ENCODE measurements at regions not wholly inside any gene's neighbourhood (a gene's known extent, or its start where the extent isn't known, plus 50 kb on each side); places are given as distances from the start of the nearest gene placed in this dataset.

DNA sequence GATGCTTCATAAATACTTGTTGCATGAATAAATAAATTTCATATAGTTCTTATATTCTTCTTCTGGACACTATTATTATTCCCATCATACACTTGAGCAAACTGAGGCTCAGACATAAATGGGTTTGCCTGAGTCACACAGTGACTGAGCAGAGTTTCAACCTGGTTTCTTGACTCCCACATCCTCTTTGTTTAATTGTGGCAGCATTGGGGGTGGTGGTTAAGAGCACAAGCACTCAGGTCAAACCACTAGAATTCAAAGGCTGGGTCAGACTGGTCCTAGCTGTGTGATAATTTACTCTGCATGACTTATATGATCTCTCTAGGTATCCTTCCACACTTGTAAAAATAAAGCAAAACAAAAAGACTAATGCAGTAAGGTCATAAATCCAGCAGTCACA, 274.9 kb upstream of the SRRM4 start:
- no peak for DNase-seq

DNA sequence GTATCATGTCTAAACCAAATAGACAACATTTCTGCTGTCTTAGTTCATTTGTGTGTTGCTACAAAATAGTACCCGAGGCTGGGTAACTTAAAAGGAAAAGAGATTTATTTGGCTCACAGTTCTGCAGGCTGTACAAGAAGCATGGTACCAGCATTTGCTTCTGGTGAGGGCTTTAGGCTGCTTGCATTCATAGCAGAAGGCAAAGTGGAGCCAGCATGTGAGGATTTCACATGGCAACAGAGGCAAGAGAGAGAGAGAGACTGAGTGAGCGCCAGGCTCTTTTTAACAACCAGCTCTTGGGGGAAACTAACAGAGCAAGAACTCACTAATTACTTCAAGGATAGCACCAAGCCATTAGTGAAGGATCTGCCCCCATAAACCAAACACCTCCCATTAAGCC, 271.4 kb upstream of the SRRM4 start:
- DNase-seq = no peak

DNA sequence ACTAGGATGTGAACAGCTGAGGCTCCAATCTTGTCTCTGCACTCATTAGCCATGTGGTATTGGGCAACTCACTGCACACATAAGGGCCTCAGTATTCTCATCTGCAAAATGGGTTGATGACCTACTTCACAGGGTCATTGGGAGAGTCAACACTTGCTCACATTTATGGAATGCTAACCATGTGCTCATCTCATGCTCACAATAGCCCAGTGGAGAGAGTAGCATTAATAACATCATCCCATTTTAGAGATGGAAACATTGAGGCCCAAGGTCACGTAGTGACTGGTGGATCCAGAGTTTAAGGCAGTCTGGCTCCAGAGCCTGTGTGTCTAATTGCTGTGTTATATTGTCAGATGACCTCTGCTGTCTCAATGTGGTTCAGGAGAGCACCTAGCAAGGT, 270.2 kb upstream of the SRRM4 start:
- no peak for DNase-seq

DNA sequence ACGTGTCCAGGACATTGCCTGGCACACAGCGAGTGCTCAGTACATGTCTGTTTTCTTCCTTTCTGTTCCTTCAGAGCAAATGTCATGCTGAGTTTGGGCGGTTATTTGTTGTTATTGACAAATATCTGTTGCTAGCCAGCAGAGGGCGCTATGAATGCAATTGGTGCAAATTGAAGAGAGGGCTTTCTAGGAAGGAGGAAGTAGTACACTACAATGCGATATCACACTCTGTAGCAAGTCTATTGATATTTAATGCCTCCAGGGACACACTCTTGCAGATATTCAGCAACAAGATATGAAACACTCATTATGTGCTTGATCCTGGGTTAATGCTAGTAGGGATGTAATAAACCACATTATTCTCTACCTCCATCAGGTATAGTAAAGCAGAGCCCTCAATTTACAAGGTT, 267.3 kb upstream of the SRRM4 start:
- DNase-seq = peak; percentile 83

DNA sequence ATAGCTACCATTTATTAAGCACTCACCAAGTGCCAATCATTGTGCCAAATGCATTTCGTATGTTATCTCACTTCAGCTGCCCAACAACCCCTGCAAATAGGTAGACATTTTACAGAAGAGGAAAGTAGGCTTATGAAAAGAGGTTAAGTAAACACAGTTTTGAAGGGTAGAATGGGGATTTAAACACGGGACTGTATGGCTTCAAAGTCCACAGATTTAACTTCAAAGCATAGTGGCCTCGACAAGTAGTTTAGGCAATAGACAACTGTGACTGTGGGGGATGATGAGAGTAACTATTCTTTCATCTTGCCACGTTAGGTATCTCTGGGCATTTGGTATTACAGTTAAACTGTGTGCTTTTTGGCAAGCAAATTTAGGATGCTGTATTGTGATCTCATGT, 266.8 kb upstream of the SRRM4 start:
- DNase-seq = no peak

DNA sequence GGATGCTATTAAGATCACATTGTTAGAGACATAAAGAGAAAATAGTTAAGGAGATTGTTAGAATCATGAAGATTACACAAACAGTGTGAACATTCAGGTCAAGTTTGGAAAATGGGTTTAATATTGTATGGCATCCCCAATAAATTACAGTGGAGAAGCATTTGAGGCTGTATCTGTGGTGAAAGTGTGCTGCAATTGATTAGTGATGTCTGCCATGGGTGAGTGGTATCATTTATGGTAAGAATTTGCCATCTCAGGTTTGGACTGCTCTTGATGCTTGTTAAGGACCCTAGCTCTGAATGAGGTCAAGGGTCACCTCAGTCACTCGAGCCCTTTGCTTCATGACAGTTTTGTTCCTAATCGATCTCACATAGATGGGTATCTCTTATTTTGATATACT, 265.7 kb upstream of the SRRM4 start:
- DNase-seq = no peak

DNA sequence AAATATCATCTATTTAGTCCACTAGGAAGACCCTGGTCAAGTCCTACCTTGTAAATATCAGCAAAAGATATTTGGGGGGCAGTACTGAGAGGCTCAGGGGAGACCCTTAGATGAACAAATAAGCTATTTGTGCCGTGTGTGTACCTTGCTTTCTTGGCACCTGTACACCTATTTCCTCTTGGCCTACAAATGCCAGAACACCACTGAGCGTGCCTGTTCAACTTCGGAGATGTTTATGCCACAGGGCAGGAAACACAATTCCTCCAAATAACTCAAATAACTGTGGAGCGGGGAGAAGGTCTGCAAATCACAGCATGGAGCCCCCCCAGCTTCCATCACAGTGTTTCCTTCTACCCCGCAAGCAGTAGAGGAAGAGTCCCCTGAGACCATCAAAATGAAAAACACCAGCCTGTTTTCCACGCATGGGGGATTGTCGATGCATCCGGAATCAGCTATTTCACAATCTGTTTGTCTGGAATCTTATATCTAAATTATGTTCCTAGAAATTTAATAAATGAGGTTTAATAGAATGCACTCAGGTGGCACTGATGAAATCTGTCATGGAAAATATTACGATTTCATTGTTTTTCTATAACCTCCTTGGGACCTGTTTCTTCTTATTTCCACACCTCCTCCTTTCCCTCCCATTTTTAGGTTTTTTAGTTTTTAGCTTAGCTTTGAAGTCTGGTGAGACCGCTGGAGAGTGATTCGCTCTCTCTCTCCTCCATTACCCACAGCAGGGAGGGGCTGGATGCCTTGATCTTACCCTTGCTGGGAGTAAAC, 254.0 kb upstream of the SRRM4 start:
- no peak for DNase-seq

DNA sequence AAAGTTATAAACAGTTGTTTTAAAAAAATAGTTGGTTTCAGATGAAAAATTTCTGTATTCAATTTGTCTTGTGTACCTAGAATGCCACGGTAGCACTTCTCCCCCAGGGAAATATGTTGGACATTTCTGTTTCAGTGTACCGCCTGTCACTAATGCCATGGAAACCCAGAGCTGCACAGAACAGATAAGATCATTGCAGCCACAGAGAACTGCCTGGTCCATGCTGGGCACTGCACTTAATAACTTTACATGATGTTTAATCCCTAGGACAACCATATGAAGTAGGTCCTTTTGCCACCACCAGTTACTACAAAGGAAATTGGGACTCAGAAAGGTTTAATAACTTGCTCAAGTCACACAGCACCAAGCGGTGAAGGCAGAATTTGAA, 253.4 kb upstream of the SRRM4 start:
- no peak for DNase-seq

DNA sequence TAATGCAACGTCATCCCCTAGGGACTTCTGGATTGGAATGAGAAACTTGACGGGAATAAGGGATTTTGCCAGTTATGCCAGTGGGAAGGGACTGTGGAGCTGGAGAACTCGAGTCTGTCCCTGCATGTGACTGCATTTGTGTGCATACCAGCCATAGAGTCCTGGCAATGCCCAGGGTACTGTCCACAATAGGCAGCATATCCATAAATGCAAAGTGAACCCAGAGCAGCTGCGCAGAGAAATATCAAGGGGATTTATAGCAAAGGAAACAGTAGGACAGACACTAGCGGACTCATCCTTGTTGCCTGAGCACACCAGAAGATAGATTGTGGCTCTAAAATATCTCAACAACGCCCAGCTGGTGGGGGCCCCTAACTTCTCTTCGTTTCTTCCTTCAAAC, 247.1 kb upstream of the SRRM4 start:
- no peak for DNase-seq

DNA sequence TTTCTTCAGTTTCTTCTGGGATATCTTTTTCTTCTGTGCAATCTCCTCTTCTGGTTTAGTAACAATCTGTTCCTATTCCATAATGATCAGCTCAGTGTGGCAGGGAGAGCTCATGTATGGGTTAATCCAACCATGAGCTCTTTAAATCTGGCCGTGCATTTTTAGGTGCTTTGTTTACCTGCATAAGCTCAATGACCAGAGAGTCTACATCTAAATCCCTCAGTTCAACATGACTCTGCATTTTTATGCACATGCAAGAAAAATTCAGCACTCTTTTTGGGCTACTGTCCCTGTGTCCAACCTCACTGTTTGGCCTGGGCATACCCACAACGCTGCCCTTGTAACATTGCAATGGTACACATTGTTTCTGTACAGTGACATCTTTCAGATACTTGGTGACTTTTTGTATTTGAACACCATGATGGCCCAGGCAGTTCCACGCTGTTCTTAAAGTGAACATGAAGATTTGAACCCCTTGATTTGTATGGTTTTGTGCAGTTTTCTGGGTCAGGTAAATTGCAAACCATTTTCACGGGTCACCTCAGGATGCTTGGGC, 243.3 kb upstream of the SRRM4 start:
- no peak for DNase-seq

DNA sequence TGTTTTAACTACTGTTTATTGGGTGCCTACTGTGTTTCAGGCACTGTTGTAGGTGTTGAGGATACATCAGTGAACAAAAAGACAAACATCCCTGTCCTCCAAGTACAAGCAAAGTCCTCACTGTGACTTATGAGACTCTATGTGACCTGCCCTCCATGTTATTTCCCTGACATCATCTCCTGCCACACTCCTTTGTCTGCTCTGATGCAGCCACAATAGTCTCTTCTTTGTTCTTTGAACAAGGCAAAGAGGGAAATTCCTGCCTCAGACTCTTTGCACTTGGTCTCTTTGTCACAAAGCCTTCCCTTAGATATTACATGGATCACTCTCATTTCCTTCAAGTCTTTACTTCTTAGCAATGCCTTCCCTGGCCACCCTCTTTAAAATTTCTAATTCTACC, 240.1 kb upstream of the SRRM4 start:
- peak; percentile 6 for DNase-seq

DNA sequence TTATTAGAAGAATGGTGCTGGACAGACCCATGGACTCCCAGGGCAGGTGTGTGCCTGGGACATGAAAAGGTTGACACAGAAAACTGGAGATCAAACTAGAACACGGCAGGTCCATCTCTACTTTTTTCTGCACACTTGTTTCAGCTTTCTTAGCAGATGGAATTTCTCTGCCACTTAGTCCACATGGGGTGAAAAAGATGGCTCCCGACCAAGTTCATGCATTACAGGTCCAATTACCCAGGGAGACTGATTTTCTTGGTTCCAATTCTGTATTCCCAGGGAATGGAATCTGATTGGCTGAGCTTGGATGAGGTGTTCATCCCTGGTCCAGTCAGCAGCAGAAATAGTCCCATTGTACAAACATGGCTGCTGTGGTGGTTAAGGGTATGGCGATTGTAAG, 238.9 kb upstream of the SRRM4 start:
- no peak for DNase-seq

DNA sequence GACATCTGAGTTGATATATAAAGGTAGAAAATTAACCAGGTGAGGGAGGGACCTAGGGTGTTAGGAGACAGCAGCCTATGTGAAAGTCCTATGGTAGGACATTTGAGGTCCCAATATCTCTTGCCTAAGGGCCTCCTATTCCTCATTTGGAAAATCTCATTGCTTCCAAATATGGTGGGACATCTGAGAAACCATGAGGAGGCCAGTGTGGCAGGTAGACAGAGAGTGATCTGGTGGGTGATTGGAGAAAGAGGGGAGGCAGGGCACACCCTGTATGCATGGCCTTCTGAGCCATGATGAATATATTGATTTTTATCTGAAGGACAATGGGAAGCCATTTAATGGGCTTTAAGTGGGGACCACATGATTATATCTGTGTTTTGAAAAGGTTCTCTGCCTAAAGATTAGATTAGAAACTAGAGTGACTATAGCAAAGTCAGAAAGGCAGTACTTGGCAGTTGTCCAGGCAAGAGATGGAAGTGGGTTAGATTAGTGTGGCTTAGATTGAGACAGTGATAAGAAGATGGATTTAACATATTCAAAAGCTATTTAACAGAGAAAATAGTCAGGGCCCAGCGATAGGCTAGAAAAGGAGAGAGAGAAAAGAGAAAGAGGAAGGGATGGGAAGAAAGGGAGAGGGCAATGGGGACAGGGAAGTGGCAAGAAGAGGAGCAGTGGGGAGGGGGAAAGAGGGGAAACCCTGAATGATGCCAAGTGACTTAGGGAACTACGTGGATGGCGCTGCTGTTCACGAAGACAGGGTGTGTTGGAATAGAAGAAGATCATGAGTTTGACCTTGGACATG, 237.2 kb upstream of the SRRM4 start:
- DNase-seq = no peak

DNA sequence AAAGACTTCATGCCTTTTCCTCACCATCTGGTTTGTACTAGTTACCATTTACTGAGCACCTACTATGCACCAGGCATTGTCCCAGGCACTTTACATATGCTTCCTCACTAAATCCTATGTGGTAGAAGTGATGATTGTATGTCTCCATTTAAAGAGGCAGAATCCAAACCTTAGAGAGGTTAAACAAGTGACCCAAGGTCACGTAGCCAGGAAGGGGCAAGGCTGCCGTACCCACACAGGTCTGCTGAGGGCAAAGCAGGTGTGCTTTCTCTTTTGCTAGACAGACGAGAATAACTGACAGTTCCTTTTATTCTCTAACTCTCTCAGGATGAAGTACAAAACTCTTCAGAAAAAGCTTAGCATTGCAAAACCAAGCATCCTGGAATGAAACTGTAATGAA, 235.2 kb upstream of the SRRM4 start:
- no peak for DNase-seq

DNA sequence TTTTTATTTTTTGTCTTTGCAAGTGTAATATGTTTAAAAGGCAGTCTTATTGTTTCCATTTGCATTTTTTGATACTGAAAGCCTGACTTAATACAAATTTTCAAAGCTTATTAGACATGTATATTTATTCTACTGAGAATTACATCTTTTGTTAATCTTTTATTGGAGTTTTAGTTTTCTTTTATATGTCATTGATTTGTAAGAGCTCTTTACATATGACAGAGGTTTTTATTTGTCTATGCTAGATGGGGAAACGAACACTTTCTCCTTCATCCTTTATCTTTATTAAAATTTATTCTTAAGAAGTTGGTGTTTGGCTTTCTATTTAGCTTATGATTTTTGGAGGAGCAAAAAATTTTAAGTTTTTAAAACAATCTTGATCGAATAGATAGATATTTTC, 234.4 kb upstream of the SRRM4 start:
- no peak for DNase-seq

DNA sequence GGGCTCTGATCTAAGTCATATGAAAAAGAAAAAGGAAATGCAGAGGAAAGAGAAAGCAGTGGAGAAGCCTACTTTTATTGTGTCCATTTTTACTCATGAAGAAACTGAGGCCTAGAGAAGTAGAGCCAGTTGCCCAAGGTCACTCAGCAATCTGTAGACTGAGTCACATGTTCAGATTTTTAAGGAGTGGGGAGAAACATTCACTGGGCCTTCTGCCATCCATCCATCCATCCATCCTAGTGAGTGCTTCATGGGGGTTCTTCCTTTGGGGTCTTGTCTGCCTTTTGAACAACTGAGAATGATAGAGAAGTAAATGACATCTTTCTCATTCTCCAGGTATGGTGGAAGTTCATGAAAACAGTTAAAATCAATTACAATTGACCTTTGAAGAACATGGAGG, 233.6 kb upstream of the SRRM4 start:
- no peak for DNase-seq

DNA sequence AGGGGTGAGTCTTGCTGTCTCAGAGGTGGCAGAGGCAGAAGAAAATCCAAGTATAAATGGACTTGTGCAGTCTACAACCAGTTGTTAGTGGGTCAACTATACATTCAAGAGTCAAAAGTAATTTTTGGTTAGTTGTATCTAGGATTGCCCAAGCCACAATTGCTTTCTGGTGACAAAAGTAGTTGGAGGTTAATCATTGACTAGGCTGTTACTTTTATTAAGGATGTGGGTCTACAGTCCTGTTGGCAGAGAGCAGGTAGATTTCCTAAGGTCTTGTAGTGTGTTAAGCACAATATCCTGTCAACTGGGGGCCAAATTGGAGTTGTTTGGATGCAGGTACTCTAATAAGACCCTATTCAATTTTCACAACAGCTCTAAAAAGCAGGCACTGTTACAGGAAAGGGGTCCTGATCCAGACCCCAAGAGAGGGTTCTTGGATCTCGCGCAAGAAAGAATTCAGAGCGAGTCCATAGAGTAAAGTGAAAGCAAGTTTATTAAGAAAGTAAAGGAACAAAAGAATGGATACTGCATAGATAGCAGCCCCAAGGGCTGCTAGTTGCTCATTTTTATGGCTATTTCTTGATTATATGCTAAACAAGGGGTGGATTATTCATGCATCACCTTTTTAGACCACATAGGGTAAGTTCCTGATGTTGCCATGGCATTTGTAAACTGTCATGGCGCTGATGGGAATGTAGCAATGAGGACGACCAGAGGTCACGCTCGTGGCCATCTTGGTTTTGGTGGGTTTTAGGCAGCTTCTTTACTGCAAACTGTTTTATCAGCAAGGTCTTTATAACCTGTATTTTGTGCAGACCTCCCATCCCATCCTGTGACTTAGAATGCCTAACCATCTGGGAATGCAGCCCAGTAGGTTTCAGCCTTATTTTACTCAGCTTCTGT, 232.6 kb upstream of the SRRM4 start:
- DNase-seq = no peak

DNA sequence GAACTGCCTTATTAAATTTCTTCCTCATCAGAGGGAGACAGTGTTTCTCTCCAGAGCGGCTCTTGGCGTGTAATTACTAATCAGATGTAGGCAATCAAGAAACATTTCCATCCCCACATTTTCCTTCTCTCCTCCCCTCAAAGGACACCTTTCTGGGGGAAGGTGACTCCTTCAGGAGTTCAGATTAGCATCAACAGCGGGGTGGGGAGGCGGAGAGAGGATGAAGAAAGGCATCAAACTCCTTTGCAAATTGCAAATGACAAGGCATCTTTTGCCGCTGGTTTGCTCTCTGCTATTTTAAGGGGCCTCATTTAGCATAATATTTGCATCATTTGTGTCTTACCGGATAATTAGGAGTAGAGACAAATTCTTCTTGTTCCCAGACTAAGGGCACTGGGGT, 231.7 kb upstream of the SRRM4 start:
- no peak for DNase-seq

DNA sequence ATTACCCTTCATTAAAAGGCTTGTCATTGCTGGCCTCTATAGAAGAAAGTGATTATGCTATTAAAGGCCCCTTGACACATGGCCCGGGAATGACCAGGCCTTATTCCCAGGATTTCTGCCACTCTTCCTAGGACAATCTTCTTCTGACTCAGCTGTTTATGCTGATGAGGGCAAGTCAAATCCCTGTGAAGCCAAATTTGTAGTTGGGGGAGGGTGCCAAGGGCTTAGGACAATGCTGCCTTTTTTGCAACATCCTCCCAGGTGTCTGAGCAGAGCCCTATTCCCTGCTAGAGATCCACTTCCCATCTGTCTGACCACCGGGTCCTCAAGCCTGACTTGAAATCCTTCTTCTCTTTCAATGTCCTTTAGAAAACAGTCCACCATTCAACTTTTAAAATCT, 230.7 kb upstream of the SRRM4 start:
- no peak for DNase-seq

DNA sequence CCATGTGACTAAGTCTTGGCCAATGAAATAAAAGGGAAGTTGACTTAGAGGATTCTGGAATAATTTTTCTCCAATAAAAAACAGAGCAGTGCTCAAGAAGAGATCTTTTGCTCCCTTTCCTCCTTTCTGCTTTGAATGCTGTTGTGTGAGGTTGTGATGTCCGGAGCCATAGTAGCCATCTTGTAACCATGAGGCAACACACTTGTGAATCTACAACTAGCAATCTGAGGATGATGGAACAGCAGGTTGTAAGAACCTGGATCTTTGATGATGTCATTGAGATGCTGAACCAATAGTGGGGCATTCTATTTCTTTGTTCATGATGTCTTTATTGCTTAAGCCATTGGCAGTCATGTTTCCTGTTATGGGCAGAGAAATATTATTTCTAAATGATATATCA, 230.0 kb upstream of the SRRM4 start:
- DNase-seq = no peak

DNA sequence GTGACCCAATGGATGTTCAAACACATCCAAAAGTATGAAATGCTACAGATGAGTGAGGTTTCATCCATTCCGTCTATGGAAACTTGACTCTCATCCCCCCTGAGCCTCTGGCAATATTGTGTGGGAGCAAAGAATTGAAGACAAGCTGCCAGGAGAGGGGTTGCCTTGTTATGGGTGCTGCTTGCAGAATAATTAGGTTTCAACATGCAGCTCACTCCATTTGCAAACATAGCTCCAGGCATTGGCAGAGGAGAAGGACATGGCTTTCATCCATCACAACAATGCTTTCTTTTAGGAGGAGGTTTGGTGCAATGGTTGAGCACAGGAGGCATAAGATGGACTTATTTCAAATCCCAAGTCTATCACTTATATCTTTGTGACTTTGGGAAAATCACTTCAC, 220.7 kb upstream of the SRRM4 start:
- DNase-seq = no peak

DNA sequence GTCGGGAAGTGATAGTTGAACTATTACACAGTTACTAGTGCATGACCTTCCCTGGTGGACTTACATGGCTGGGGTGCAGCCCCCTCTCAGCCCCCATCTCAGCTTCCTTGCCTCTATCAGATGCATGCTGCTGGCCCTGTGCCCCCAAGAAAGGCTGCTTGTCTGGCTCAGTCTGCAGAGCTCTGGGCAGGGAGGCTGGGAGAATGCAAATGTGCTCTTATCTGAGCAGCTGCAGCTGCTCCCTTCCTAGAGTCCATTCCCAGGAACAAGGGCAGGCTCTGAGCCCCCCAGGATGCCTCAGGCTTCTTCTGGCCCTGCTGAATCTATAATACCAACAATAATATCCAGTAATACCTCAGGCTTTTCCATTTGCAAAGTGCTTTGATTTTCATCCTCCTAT, 218.1 kb upstream of the SRRM4 start:
- DNase-seq = no peak

All from NCI-H2029 (cell line).